NCI-H82 treated with DMSO at 0.1 percent for 48 hours (cell line): ENCODE measurements at regions not wholly inside any gene's neighbourhood (a gene's known extent, or its start where the extent isn't known, plus 50 kb on each side); places are given as distances from the start of the nearest gene placed in this dataset.
"Not testable (repeated sequence)": the region's sequence is repeated elsewhere in the genome, so short reads cannot be mapped to it uniquely, and the experiment has no call there.

Experiments
- DNase-seq: peaks from one replicate; lab custom pipeline; 2025; ENCODE audit not compliant: unreplicated experiment; lab: John Stamatoyannopoulos, UW

GRCh38 chr1:188476606-188477005 is 1647.9 kb downstream of the PLA2G4A start:
- DNase-seq = no peak

- DNase-seq = no peak
These were observed 1660.8 kb downstream of the PLA2G4A start for GRCh38 chr1:188489336-188490112.

- DNase-seq = no peak
These were observed 1667.8 kb downstream of the PLA2G4A start for GRCh38 chr1:188496506-188496905.

GRCh38 chr1:188497020-188497419 is 1668.3 kb downstream of the PLA2G4A start:
- DNase-seq = no peak

- no peak for DNase-seq
These were observed 1670.9 kb downstream of the PLA2G4A start for GRCh38 chr1:188499690-188500089.

GRCh38 chr1:188514917-188515316 is 1686.2 kb downstream of the PLA2G4A start:
- no peak for DNase-seq

GRCh38 chr1:188517139-188517538 is 1688.4 kb downstream of the PLA2G4A start:
- no peak for DNase-seq

- DNase-seq = no peak
These were observed 1722.4 kb downstream of the PLA2G4A start for GRCh38 chr1:188551176-188551575.

GRCh38 chr1:188557053-188557452 is 1728.3 kb downstream of the PLA2G4A start:
- DNase-seq = no peak

GRCh38 chr1:188582911-188583532 is 1754.3 kb downstream of the PLA2G4A start:
- DNase-seq = no peak

- DNase-seq = no peak
These were observed 1755.4 kb downstream of the PLA2G4A start for GRCh38 chr1:188584119-188584518.

- DNase-seq = no peak
These were observed 1761.9 kb downstream of the PLA2G4A start for GRCh38 chr1:188590641-188591040.

GRCh38 chr1:188594542-188595235 is 1765.9 kb downstream of the PLA2G4A start:
- no peak for DNase-seq

- DNase-seq = no peak
These were observed 1770.6 kb downstream of the PLA2G4A start for GRCh38 chr1:188599313-188599712.

- DNase-seq = no peak
These were observed 1782.7 kb downstream of the PLA2G4A start for GRCh38 chr1:188611432-188611831.

- no peak for DNase-seq
These were observed 1786.6 kb downstream of the PLA2G4A start for GRCh38 chr1:188615321-188615720.

GRCh38 chr1:188620236-188620635 is 1791.5 kb downstream of the PLA2G4A start:
- DNase-seq = no peak

- no peak for DNase-seq
These were observed 1812.9 kb downstream of the PLA2G4A start for GRCh38 chr1:188641566-188642211.

- DNase-seq = no peak
These were observed 1814.0 kb downstream of the PLA2G4A start for GRCh38 chr1:188642704-188643103.

- no peak for DNase-seq
These were observed 1823.9 kb downstream of the PLA2G4A start for GRCh38 chr1:188652678-188653077.

- DNase-seq = not testable (repeated sequence)
These were observed 1821.7 kb downstream of the BRINP3 start for GRCh38 chr1:188655966-188656365.
